Skeletal muscle tissue (tissue), 3 donors: ENCODE measurements at regions not wholly inside any gene's neighbourhood (a gene's known extent, or its start where the extent isn't known, plus 50 kb on each side); places are given as distances from the start of the nearest gene placed in this dataset.
"Not testable (repeated sequence)": the region's sequence is repeated elsewhere in the genome, so short reads cannot be mapped to it uniquely, and the experiment has no call there.

Experiments
- H3K27ac ChIP-seq: one replicate; pipeline ENCODE4 v1.7.0; 2013; ENCODE audit warnings: mild to moderate bottlenecking, low read depth, low read length, inconsistent platforms
- H3K27me3 ChIP-seq, 3 donors: one replicate each; pipeline ENCODE4 v1.7.0; 2013; ENCODE audit warnings: low read length in 3 of 3; ENCODE audit not compliant: control insufficient read depth in 3 of 3, insufficient read depth in 3 of 3
- H3K36me3 ChIP-seq, 3 donors: one replicate each; pipeline ENCODE4 v1.7.0; 2013; ENCODE audit warnings: low read length in 3 of 3; ENCODE audit not compliant: control insufficient read depth in 3 of 3, insufficient read depth in 3 of 3
- H3K4me1 ChIP-seq, 3 donors: one replicate each; pipeline ENCODE4 v1.7.0; 2013; ENCODE audit warnings: low read length in 3 of 3, mild to moderate bottlenecking in 3 of 3; ENCODE audit not compliant: control insufficient read depth in 3 of 3, insufficient read depth in 3 of 3
- H3K4me3 ChIP-seq, 3 donors: one replicate each; pipeline ENCODE4 v1.7.0; 2013; ENCODE audit warnings: low read length in 3 of 3
- H3K9ac ChIP-seq, 3 donors: one replicate each; pipeline ENCODE4 v1.7.0; 2013; ENCODE audit warnings: low read length in 3 of 3, mild to moderate bottlenecking in 3 of 3, moderate library complexity in 2 of 3, low read depth in 1 of 3
- H3K9me3 ChIP-seq, 3 donors: one replicate each; pipeline ENCODE4 v1.7.0; 2013; ENCODE audit warnings: low read length in 3 of 3; ENCODE audit not compliant: control insufficient read depth in 3 of 3
- donor health status: Osteomylitis.

DNA sequence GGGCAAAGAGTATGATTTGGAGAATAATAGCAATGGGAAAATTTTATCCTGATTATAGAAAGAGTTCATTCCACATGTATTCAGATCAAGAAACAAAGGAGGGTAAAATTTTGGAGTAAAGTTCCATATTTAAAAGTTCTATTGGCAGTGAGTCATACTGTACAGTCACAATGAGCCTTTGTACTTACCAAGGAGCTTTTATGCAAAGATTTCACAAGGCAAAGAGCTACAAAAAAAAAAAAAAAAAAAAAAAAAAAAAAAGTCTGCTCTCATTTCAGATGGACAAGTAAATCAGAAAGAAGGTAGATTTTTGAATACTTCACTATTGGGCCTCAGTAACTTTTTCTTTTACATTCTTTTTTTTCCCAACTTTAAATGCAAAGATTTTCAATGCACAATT, 1802.2 kb upstream of the PIK3C3 start:
- Histone ChIP-seq H3K36me3 (no peaks in the 10 kb centered on the region), H3K4me1 (no peaks in the 10 kb centered on the region), H3K9me3 (no peaks in the 10 kb centered on the region), H3K4me3 (no peak overlapping the region), H3K27me3 (no peaks in the 10 kb centered on the region), H3K9ac (no peak overlapping the region), H3K27ac (no peak overlapping the region)

DNA sequence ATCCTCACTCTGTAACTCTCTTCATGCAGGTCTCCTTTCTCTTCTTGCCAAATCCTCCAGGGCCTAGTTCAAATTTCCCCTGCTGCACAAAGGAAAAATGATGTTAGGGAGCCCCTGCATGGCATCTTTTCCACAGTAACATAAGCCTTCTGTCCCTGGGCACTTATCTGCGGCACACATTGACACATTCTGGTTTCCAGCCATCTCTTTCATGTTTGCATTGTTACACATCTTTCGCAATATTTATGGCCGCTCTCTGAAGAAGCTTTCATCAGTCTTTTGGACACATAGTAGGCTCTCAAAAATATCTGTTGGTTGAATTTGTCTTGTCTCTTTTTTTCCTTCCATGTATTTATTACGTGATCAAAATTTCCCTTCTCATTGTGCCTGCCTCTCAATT, 1806.1 kb upstream of the PIK3C3 start:
- Histone ChIP-seq H3K27ac (no peak overlapping the region), H3K4me1 (no peaks in the 10 kb centered on the region), H3K36me3 (no peaks in the 10 kb centered on the region), H3K27me3 (no peaks in the 10 kb centered on the region), H3K9ac (no peak overlapping the region), H3K4me3 (no peak overlapping the region), H3K9me3 (no peaks in the 10 kb centered on the region)

DNA sequence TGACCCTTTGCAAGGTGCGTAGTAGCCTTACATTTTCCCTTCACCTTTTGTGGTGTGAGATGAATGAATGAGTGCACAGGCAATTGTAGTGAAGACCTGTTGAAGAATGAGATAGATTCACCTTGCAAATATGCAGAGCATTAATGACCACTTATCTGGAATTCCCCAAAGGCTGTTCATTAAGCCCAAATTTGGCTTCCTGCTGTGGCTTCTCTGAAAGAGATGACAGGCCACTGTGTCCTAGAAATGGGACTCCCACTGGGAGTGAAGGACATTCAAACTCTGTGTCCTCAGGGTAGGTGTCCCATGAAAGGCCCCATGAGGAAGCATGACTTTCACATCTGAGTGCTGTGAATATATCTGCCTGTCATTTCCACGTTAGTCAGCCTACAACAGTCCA, 1821.8 kb upstream of the PIK3C3 start:
- H3K36me3 ChIP-seq = no peaks in the 10 kb centered on the region
- no peak overlapping the region for H3K27ac ChIP-seq
- peaks cover 0 to 5% (median 0%) of the 10 kb centered on the region in 3 donors for H3K9me3 ChIP-seq
- no peaks in the 10 kb centered on the region for H3K4me1 ChIP-seq
- no peak overlapping the region for H3K9ac ChIP-seq
- no peak overlapping the region for H3K4me3 ChIP-seq
- H3K27me3 ChIP-seq = no peaks in the 10 kb centered on the region

DNA sequence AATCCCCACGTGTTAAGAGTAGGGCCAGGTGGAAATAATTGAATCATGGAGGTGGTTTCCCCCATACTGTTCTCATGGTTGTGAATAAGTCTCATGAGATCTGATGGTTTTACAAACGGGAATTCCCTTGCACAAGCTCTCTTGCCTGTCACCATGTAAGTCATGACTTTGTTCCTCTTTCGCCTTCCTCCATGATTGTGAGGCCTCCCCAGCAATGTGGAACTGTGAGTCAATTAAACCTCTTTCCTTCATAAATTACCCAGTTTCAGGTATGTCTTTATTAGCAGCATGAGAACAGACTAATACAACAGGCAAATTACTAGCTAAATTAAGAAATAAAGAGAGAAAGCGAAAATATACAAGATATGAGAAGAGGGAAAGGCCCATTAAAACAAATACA, 1822.6 kb upstream of the PIK3C3 start:
- not testable (repeated sequence) for H3K4me3 ChIP-seq, H3K9me3 ChIP-seq, H3K4me1 ChIP-seq, H3K36me3 ChIP-seq, H3K27me3 ChIP-seq, H3K27ac ChIP-seq, H3K9ac ChIP-seq

DNA sequence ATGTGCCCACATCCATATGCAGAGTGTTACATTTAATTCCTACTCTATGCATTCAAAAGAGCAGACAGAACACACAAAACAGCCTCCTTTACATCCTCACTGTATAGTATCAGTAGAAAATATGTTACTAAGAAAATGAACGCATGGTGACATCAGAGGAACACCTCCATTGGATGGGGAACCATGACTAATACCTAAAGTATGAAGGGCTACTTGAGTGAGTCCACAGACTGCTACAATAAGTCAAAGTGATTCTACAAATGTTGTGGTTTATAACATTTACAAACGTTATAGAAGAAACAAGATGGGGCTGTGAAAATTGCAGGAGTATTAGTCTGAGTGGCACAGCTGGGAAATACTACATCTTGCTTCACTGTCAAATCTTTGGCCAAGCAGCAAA, 1830.9 kb upstream of the PIK3C3 start:
- Histone ChIP-seq H3K27ac (no peak overlapping the region), H3K9ac (no peak overlapping the region), H3K36me3 (no peaks in the 10 kb centered on the region), H3K9me3 (no peaks in the 10 kb centered on the region), H3K4me1 (no peaks in the 10 kb centered on the region), H3K27me3 (no peaks in the 10 kb centered on the region), H3K4me3 (no peak overlapping the region)

DNA sequence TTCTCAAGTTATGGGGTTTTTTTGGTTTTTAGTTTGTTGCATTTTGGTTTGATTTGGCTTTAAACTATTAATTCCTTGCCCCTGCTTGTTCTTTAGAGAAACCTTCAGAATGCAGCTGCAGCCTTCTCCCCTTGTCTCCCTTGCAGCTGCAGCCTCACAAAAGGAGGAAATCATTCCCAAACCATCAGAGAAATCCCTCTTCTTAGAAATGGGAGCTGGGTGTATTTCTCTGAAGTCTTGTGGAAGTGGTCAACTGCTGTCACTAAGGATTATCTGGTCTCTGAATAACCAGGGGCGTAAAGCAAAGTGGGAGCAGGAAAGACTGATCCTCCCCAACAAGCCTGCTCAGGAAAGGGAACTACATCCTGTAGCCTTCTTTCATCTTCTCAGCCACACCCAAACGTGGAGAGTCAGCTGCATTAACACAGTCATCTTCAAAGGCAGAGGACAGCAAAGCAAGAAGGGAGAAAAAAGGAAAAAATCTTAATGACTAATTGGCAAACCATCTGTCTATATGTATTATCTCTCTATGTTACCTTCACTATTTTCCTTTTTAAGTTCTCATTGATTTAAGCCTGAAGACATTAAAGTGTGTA, 1834.1 kb upstream of the PIK3C3 start:
- Histone ChIP-seq H3K36me3 (no peaks in the 10 kb centered on the region), H3K4me1 (no peaks in the 10 kb centered on the region), H3K27ac (no peak overlapping the region), H3K27me3 (no peaks in the 10 kb centered on the region), H3K9me3 (no peaks in the 10 kb centered on the region), H3K4me3 (no peak overlapping the region), H3K9ac (no peak overlapping the region)

DNA sequence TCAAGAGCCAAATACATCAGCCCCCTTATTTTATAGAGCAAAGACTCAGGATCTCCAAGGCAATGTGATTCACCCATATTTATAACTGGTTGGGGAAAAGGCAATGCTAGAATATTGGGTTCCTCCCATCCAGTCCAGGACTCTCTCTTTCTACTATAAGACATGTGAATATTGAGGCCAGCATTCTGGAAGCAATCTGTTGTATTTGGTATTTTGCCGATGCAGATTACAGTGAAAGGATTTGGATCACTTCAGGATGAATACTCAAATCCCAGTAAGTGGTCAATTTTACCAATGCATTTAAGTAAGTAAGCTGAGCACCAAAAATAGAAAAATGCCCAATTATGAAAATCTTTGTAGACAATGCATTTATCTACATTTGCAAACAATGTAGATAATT, 1834.7 kb upstream of the PIK3C3 start:
- H3K36me3 ChIP-seq = no peaks in the 10 kb centered on the region
- H3K27me3 ChIP-seq = no peaks in the 10 kb centered on the region
- no peaks in the 10 kb centered on the region for H3K9me3 ChIP-seq
- no peak overlapping the region for H3K9ac ChIP-seq
- no peak overlapping the region for H3K27ac ChIP-seq
- no peaks in the 10 kb centered on the region for H3K4me1 ChIP-seq
- H3K4me3 ChIP-seq = no peak overlapping the region

DNA sequence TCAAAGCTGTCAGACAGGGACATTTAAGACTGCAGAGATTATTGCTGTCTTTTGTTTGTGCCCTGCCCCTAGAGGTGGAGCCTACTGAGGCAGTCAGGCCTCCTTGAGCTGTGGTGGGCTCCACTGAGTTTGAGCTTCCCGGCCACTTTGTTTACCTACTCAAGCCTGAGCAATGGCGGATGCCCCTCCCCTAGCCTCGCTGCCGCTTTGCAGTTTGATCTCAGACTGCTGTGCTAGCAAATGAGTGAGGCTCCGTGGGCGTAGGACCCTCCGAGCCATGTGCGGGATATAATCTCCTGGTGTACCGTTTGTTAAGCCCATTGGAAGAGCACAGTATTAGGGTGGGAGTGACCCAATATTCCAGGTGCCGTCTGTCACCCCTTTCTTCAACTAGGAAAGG, 1835.5 kb upstream of the PIK3C3 start:
- not testable (repeated sequence) for H3K4me3 ChIP-seq

DNA sequence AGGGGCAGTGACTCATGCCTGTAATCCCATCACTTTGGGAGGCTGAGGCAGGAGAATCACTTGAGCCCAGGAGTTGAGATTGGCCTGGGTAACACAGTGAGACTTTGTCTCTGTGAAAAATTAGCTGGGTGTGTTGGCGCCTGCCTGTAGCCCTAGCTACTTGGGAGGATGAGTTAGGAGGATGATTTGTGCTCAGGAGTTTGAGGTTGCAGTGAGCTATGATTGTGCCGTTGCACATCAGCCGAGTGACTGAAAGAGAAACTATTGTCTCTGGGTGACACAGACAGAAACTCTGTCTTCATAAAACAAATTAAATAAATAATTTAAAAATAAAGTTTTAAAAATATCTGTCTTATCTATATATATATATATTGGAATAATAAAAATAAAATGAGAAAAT, 1844.6 kb upstream of the PIK3C3 start:
- no peak overlapping the region for H3K9ac ChIP-seq
- H3K4me3 ChIP-seq = no peak overlapping the region
- no peaks in the 10 kb centered on the region for H3K4me1 ChIP-seq
- no peaks in the 10 kb centered on the region for H3K9me3 ChIP-seq
- H3K27me3 ChIP-seq = no peaks in the 10 kb centered on the region
- H3K27ac ChIP-seq = no peak overlapping the region
- no peaks in the 10 kb centered on the region for H3K36me3 ChIP-seq

More for the DNA sequence above, 1835.5 kb upstream of the PIK3C3 start:
- H3K27me3 ChIP-seq, H3K9me3 ChIP-seq, H3K4me1 ChIP-seq, H3K36me3 ChIP-seq, H3K27ac ChIP-seq, H3K9ac ChIP-seq: not testable (repeated sequence)

DNA sequence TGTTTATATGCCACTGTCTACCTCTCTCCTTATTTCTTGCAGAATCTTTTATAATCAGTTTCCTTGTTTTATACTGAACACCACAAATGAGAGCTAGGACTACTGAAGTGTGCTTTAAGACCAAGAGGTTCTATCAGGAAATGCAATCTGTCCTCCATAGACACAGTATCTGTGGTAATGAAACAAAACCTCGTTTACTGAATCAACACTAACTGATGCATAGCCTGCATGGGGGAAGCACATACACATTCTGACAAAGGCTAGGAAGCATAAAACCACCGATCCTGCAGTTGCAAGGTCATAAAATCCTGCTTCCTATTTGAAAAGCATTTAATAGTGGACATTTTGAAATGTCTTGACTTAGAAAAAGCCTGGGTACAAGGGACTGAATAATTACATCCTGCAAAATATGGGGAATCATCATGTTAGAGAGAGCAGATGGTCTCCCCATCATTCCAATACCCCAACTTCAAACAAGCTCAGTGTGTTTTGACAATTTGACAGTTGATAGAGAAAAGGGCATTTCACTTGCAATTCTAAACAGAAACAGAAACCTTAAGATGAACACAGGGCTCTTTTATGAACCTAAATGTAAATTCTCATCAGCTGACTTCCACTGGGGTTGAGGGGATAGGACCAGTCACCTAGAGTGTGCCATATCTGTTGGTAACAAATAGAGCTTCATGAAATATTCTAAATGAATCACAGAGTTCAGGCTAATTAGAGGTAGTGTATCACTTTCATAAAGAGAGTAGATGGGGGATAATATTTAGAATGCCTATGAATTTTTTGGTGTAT, 1845.6 kb upstream of the PIK3C3 start:
- no peak overlapping the region for H3K4me3 ChIP-seq

More for the DNA sequence above, 1845.6 kb upstream of the PIK3C3 start:
- Histone ChIP-seq H3K9me3 (no peaks in the 10 kb centered on the region), H3K36me3 (no peaks in the 10 kb centered on the region), H3K27me3 (no peaks in the 10 kb centered on the region), H3K27ac (no peak overlapping the region), H3K4me1 (no peaks in the 10 kb centered on the region), H3K9ac (no peak overlapping the region)
